ENCODE measurements at regions not wholly inside any gene's neighbourhood (a gene's known extent, or its start where the extent isn't known, plus 50 kb on each side); places are given as distances from the start of the nearest gene placed in this dataset.

DNA sequence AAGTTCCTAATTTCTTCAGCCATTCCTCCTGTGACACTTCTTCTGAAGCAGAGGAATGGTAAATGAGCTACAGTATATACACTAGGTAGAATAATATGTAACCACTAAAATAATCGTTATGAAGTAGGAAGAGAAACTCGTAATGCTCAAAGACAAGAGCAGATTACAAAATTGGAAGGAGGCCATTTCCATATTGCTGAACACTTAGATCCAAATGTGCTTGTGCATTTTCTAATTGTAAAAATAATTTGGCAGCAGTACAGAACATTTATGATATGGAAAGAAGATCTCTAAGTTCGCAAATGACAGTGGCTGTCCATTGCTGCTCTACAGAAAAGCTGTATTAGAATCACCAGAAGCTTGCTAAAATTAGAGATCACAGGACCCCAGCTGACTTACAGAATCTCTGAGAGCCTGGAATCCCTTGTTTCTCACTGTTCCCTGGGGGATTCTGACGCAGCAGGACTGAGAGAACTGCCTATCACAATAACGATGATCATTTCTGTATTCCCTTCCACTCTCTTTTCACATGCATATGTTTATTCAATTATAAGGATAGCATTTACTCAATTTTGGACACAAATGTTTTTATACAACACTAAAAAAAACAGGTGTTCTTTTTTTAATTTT is 242.1 kb downstream of the OMA1 start:
- TF ChIP-seq, protein P1, sequence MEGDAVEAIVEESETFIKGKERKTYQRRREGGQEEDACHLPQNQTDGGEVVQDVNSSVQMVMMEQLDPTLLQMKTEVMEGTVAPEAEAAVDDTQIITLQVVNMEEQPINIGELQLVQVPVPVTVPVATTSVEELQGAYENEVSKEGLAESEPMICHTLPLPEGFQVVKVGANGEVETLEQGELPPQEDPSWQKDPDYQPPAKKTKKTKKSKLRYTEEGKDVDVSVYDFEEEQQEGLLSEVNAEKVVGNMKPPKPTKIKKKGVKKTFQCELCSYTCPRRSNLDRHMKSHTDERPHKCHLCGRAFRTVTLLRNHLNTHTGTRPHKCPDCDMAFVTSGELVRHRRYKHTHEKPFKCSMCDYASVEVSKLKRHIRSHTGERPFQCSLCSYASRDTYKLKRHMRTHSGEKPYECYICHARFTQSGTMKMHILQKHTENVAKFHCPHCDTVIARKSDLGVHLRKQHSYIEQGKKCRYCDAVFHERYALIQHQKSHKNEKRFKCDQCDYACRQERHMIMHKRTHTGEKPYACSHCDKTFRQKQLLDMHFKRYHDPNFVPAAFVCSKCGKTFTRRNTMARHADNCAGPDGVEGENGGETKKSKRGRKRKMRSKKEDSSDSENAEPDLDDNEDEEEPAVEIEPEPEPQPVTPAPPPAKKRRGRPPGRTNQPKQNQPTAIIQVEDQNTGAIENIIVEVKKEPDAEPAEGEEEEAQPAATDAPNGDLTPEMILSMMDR (IDR thresholded peaks at IDR 0.05; ENCODE audit: low read depth, low read length, missing input control), result no peak
- TF ChIP-seq, protein P2, sequence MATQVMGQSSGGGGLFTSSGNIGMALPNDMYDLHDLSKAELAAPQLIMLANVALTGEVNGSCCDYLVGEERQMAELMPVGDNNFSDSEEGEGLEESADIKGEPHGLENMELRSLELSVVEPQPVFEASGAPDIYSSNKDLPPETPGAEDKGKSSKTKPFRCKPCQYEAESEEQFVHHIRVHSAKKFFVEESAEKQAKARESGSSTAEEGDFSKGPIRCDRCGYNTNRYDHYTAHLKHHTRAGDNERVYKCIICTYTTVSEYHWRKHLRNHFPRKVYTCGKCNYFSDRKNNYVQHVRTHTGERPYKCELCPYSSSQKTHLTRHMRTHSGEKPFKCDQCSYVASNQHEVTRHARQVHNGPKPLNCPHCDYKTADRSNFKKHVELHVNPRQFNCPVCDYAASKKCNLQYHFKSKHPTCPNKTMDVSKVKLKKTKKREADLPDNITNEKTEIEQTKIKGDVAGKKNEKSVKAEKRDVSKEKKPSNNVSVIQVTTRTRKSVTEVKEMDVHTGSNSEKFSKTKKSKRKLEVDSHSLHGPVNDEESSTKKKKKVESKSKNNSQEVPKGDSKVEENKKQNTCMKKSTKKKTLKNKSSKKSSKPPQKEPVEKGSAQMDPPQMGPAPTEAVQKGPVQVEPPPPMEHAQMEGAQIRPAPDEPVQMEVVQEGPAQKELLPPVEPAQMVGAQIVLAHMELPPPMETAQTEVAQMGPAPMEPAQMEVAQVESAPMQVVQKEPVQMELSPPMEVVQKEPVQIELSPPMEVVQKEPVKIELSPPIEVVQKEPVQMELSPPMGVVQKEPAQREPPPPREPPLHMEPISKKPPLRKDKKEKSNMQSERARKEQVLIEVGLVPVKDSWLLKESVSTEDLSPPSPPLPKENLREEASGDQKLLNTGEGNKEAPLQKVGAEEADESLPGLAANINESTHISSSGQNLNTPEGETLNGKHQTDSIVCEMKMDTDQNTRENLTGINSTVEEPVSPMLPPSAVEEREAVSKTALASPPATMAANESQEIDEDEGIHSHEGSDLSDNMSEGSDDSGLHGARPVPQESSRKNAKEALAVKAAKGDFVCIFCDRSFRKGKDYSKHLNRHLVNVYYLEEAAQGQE (IDR thresholded peaks at IDR 0.05), result no peak
- TF ChIP-seq, protein P3, sequence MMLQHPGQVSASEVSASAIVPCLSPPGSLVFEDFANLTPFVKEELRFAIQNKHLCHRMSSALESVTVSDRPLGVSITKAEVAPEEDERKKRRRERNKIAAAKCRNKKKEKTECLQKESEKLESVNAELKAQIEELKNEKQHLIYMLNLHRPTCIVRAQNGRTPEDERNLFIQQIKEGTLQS (IDR thresholded peaks at IDR 0.05), result no peak
- TF ChIP-seq, protein P4, sequence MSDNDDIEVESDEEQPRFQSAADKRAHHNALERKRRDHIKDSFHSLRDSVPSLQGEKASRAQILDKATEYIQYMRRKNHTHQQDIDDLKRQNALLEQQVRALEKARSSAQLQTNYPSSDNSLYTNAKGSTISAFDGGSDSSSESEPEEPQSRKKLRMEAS (IDR thresholded peaks at IDR 0.05), result no peak
- TF ChIP-seq, protein P5, sequence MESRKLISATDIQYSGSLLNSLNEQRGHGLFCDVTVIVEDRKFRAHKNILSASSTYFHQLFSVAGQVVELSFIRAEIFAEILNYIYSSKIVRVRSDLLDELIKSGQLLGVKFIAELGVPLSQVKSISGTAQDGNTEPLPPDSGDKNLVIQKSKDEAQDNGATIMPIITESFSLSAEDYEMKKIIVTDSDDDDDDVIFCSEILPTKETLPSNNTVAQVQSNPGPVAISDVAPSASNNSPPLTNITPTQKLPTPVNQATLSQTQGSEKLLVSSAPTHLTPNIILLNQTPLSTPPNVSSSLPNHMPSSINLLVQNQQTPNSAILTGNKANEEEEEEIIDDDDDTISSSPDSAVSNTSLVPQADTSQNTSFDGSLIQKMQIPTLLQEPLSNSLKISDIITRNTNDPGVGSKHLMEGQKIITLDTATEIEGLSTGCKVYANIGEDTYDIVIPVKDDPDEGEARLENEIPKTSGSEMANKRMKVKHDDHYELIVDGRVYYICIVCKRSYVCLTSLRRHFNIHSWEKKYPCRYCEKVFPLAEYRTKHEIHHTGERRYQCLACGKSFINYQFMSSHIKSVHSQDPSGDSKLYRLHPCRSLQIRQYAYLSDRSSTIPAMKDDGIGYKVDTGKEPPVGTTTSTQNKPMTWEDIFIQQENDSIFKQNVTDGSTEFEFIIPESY (IDR thresholded peaks at IDR 0.05), result no peak

Data from liver (tissue), 3 donors.